Amniotic epithelial cell (primary cell): ENCODE measurements at regions not wholly inside any gene's neighbourhood (a gene's known extent, or its start where the extent isn't known, plus 50 kb on each side); places are given as distances from the start of the nearest gene placed in this dataset.

Source experiments
- DNase-seq: peaks from one replicate; pipeline ENCODE4 v3.0.0-alpha.2; 2010; ENCODE audit warnings: low read depth

DNA sequence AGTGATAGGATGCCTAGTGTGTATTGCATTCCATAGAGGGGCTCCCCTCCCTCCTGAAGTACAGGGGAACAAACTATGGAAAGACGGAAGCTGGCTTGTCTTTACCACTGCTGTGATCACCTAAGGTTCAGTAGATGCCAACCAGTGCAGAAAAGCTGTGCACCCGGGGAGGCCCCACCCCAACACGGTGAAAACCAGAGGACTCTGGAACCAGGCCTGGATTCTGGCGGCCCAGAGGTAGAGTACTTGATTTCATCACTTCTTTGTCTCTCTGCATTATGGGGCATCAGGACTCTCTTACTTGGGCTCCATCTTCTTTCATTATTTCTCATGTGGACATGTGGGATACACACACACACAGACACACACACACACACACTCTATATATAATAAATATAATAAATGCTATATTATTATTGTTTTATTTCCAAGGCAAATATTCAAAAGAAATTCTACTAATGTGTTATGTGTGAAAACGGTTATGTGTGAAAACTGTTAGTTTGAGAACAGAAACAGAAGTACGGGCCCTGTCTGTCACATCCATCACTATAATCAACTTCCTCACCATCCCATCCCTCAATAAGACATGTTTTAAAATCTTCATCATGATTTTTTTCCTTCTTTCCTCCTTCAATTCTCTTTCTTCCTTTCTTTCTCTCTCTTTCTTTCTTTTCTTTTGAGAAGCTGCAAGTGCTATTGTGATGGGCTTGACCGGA, 152.4 kb upstream of the CMC1 start:
- no peak for DNase-seq

DNA sequence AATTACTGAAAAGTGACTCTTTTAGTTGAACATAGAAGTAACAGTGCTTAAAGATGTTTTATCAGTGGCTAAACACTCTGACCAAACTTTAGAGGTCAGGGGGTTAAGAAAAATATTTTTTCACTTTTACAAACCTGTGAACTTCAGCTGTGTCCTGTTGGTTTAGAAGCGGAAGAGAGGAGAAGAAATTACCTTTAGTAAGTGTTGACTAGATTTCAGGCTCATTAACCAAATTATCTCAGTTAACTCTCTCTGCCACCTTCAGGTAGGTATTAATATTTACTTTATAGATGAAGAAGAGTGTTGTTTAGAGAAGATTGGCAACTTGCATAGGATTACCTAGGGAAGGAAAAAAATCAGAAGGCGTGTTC, 151.9 kb upstream of the CMC1 start:
- DNase-seq = no peak

DNA sequence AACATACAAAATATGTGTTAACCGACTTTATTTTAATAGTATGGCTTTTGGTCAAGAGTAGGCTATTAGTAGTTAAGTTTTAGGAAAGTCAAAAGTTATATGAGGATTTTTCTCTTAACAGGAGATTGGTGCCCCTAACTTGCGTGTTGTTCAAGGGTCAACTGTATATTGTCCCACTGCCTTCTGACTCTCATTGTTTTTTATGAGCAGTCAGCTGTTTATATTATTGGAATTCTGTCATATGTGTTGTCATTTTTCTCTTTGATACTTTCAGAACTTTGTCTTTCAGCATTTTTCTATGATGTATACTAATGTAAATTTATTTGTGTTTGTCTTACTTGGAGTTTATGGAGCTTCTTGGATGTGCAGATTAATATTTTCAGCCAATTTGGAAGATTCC, 142.1 kb upstream of the CMC1 start:
- no peak for DNase-seq

DNA sequence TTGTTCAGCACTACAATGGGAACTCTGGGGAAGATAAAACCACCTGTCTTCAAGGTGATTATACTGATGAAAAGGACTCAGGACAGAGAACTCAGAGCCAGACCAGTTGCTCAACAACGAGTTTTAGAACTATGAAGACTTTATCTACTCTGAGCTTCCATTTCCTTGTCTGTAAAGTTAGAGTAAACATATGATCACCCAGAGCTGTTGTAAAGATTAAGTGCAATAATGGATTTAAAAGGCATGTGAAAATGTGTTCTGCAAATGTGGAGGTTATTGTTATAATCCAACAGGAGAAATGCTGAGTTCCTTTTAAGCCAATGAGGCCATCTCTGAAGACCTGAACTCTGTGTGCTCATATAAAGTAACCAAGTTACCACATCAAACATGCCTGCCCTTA, 139.7 kb upstream of the CMC1 start:
- no peak for DNase-seq

DNA sequence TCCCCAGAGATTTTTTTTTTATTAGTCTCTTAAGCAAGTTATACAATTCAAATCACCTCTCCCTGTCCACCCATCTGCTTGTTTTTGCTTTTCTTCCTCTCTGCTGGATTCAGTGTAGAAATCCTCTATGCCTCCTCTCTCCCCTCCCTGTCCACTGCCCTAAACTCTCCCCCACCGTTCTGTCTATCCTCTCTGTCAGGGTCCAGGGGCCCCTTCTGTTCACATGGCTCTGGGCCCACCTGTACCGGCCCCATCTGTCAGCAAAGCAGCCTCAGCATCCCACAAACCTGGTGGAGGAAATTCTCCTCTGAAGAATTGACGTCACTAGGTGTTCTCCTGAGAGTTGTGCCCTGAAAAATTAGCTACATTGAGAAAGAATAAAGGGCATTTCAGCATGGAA, 137.6 kb upstream of the CMC1 start:
- no peak for DNase-seq

DNA sequence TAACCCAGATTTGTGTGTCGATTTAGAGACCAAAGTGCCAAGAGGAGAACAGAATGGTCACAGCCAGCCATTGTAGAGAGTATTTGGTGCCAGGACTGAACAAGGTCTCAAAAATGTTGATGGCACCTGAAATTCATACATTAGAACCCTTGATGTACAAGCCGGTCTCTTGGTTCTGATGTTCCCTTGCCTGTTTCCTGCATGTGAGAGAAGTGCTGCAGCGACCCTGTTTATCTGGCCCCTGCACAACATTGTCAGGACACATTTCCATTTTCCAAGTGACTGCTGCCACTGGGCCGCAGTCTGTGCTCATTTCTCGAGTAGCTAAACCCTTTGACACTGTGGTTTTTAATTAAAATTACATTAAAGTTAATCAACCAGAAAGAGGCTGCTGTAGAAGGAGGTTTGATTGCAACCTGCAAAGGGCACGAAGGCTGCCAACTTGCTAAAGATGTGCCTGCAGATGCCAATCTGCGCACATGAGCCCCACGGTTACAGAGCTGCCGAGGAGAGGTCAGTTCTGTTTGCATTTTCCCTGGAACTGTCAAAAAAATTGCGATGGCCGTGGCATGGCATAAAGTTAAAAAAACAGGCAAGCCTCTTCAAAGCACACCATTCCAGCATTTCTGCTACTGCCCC, 136.4 kb upstream of the CMC1 start:
- DNase-seq = no peak

DNA sequence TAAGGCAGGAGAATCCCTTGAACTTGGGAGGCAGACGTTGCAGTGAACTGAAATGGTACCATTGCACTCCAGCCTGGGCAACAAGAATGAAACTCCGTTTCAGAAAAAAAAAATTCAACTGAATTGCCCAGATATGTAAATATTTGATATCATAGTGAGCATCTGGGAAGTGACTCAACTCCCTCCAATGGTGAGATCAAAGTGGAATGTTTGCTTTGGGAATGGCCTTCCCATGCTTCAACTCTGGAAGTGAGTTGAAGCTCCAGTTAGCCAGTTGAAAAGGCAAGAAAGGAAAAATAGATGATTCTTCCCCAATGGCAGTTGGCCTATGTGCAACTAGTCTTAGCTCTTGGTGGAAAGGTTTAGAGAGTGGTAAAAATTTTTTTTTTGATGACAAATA, 131.6 kb upstream of the CMC1 start:
- no peak for DNase-seq

DNA sequence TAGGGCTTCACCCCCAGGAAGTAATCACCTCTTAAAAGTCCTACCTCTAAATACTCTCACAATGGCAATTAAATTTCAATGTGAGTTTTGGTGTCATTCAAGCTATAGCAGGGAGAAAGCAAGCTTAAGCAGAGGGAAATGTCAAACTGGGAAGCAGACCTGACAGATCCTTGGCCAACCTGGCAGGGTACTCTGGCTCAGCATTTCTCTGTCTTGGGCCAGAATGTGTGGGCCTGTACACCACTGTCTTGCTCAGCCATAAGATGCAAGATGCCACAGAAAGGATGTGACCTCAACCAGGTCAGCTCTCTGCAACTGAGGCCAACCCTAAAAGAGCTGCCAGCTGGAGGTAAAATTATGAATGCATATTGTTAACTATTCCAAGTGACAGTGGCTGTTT, 130.6 kb upstream of the CMC1 start:
- DNase-seq = no peak

DNA sequence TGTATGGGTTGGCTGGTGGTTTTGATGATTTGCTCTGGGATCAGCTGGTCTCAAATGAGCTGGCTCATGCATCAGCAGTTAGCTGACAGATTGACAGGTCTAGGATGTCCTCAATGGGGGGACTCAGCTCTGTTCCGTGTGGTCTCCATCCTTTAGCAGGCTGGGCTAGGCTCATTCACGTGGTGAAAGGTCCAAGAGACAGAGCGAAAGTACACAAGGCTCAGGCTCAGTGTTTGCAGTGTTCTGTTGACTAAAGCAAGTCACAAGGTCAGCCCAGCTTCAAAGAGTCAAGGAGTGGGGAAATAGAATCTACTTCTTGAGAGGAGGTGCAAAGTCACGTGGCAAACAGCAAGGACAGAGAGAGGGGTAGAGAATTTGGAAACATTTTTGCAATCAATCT, 126.5 kb upstream of the CMC1 start:
- DNase-seq = no peak

DNA sequence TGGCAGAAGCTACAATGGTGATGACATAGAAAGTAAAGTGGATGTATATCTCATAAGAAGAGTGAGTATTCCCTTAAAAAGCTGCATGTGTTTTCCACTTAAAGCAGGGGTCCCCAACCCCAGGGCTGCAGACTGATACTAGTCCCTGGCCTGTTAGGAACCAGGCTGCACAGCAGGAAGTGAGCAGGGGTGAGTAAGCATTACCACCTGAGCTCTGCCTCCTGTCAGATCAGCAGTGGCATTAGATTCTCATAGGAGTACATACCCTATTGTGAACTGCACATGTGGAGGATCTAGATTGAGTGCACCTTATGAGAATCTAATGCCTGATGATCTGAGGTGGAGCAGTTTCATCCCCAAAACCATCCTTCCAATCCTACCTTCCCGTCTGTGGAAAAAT, 126.1 kb upstream of the CMC1 start:
- no peak for DNase-seq

DNA sequence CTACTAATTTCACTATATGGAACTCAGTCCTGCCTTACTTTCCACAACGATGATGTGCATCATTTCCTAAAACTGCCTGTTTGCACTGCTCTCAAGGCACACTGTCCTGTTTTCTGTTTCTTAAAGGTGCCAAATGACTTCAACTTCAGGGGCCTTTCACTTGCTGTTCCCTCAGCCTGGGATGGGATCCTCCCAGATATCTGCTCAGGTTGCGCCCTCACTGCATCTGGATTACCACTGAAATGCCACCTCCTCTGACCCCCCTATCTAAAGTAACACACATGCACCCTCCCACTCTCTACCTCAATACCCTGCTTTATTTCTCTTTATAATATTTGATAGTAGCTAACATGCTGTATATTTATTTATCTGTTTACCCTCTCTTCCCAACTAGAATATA, 123.8 kb upstream of the CMC1 start:
- no peak for DNase-seq

DNA sequence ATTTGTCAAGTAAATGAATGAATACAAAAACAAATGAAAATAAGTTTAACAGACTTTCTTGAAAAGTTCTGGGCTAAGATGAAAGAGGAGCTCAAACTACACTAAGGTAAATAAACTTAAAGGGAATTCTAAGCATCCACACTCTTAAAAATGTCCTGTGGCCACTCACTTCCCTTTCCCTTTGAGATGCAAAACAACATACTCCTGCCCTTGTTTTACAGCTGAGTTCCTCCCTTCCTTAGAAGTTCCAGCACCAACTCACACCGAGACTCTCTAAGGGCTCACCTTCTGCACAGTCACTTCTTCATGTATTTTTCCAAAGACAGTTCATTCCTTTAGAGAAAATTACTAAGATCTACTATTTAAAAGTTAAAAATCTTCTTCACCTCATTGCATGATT, 123.3 kb upstream of the CMC1 start:
- no peak for DNase-seq

DNA sequence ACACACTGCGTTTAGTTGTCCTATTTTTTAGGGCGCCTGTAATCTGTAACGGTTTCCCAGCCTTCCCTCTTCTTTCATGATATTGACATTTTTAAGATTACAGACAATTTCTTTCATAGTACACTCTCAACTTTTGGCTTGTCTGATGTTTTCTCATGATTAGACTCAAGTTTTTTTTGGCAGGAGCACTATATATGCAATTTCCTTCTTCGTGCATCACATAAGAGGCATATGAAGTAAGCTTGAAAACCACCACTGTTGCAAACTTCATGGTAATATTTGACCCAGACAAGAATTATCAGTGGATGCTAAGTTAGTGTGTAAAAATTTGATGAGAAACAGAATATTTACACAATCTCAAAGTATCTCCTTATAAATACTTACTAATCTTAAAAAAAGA, 119.2 kb upstream of the CMC1 start:
- DNase-seq = no peak

DNA sequence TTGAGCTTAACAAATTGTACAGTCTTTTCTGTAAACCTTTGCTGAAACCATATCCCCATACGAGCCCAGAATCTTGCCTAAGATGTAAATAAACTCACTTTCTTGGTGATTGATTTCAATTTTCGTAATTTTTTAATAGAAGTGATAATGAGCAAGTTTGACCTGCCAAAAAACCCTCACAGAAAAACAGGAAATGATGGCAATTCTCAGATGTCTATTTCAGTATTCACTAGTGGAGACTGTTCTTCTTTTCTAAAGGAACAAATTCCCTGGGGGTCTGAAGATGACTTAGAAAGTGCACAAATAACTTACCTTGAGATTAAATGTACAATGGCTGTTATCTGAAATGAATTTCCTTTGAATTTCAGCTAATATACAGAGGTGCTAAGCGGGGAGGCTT, 116.5 kb upstream of the CMC1 start:
- DNase-seq = no peak

DNA sequence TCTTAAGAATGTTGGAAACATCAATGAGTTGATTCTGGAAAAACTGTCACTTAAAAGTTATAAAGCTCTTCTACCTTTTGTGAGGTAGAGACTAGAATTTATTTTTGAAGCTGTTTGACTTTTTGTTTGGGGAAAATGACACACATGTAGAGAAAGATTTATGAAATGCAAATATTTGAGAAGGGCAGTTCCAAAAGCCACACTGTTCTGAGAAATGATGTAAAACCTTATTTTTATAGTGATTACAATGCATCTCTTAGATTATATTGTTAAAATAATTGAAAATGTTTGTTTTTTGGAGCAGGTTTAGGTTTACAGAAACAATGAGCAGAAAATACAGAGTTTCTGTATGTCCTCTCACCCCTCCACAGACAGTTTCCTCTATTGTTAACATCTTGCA, 116.1 kb upstream of the CMC1 start:
- DNase-seq = no peak

DNA sequence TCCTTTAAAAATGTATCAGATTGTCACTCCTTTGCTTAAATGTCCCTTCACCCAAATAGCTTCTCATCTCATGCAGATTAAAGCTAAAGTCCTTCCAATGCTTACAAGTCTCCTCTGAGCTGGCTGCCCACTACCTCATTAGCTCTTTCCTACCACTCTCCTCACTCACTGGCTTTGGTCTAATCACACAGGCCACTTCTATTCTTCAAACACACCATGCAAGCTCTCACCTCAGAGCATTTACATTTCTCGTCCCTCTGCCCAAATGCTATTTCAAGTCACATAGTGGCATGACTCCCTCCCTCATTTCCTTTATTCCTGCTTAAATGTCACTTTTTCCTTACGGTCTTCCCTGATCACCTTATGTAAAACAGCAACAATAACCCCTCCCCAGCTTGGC, 110.6 kb upstream of the CMC1 start:
- DNase-seq = no peak

DNA sequence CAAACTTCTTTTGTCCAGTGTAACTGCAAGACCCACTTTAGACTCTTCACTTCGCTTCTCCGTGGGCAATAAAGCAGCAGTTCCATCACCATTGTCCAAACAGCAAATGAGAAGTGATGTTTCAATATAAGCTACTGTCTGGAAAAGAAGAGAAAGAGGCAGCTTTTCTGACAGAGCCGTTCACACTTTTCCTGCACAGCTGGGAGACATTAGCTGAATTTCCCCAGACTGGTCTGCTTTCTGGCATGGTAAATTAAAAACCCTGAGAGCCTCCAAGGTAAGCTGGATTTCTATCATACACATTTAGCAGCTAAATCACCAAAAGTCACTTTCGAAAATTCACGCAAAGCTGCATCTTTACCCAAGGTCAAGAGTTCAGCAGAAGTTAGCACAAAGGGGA, 108.5 kb upstream of the CMC1 start:
- DNase-seq = no peak

DNA sequence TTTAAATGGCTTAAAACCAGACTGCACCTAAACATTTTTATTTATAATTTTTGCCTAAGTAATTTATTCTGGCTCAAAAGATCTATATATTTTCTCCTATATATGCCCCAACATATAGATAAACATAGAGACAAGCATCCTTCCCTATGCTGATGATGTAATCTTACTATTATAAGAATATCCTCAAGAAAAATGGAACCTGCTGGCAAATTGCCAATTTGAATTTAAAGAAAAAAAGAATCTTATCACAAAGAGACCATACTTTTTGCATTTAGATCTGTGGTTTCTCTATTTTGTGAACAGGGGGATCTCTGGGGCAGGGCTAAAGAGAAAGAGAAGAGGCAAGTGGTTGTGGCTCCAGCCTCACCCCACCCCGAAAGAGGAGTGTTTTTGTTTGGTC, 107.2 kb upstream of the CMC1 start:
- no peak for DNase-seq

DNA sequence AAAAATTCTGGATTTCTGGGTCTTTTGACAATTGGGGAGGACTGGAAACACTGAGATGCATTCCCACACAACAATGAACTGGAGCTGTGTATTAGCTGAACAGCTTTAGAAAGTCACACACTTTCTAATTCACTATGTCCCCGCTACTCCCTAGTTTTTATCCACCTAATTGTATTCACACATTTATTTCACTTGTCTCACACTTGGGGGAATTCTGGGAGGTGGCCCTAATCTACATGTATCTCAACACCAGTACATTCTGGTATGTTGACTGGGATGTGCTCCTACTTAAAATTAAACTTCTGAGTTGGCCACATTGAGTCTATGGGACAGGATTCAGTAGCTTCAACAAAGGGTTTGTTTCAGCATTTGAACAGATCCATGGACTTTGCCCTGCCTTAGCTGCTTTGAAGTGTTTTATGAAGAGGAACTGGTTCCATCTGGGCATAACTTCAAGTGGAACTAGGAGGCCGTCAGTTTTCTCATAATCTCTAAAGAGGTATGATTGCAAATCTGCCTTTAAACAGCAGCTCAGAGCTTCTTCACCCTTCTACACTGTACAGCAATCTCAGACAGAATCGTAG, 106.5 kb upstream of the CMC1 start:
- no peak for DNase-seq

DNA sequence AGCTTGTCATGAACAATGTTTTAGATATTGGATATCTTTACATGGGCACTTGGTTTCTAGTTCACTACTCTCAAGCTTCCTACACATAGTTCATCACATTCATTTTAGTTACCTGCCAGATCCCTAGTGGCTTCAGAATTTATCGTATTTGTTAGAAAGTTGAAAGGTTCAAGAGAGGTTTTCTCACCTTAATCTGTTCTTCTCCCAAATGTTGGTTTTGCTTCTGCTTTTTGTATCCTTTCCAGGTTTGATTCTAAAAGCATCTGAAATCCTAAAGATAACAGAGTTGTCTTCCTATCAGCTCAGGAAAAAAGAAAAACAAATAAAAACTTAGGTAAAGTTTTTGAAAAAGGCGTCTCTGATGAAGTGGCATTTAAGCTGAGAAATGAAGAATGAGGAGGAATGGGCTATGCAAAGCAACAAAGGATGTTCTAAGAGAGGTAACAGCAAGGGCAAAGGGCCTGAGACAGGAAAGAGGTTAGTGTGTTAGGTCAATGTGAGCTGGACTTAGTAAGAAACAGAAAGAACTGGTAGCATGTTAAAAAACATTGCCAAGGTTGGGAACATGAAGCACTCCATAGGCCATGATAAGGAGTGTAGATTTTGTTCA, 104.7 kb upstream of the CMC1 start:
- DNase-seq = no peak

DNA sequence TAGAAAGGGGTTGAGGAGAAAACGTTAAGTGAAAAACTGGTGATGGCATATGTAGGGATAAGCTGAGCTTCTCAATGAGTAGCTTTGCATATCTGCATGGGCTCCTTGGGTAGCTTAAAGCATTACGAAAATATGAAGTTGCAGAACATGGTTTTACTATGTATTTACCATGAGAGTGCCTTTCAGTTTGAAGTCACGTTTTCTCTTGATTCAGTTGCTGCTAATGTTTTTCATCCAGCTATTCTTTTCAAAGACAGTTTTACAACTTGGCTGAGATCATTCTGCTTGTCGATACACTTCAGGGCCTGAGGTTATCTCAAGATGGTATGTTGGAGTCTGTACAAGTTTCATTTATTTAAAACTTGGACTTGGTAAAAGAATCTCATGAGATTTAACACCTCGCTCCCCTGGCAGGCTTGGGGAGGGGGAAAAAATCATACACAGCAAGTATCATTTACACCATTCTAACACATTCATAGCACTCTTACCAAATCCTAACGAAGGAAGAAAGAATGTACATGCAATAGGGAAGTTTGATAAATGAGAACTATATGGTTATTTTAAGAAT, 103.3 kb upstream of the CMC1 start:
- no peak for DNase-seq

DNA sequence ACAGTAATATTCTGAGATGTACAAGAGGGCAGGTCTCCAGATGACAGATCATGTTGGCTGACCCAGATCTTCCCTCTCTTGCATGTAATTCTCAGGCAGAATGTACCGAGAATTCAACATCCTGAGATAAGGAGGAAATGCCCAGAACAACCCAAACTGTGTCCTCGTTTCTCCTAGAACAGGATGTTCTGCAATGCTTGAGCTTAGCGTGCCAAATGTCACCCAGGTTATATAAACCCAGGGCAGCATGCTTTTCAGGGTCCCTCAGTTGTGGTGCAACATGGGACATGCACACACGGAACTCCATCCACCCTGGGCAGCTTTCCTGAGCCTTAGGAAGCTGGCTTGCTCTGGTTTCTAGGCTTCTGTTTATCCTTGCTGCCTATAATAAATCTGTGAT, 102.1 kb upstream of the CMC1 start:
- no peak for DNase-seq

DNA sequence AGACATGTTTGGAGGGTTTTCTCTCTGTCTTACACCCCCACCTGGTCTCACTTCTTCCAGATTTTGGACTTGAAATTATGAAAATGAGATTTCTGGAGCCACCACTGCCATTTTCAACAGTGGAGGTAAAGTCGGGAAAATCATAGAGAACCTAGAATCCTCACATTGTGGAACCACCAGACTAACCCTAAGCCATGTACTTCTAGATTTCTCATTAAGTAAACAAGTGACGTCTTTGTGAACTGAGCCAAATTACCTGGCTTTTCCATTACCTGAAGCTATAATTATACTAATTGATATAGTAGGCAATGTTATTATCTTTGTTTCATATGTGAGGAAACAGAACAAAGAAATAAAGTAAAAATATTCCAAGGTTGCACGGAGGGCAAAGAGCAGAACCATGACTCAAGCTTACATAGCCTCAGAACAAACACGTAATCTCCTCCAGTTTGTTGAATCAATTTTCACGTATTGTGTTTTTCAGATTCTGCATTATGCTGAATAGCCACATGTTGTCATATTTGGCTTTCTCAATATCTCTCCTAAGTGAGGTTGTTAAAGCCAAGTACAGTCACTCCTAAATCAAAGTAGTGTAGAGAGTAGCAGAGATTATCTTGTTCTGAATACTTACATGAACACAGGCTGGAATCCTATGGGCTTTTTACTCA, 101.3 kb upstream of the CMC1 start:
- DNase-seq = no peak
